ENCODE measurements at regions not wholly inside any gene's neighbourhood (a gene's known extent, or its start where the extent isn't known, plus 50 kb on each side); places are given as distances from the start of the nearest gene placed in this dataset.

- DNase-seq = no peak
Observed at GRCh38 chr15:38864122-38864521, 299.5 kb upstream of the RASGRP1 start.

- no peak for DNase-seq
Observed at GRCh38 chr15:38864827-38865581, 300.4 kb upstream of the RASGRP1 start.

GRCh38 chr15:38867556-38867955, 302.9 kb upstream of the RASGRP1 start:
- DNase-seq = no peak

GRCh38 chr15:38868326-38869114, 303.9 kb upstream of the RASGRP1 start:
- no peak for DNase-seq

GRCh38 chr15:38871638-38872037, 307.0 kb upstream of the RASGRP1 start:
- no peak for DNase-seq

- no peak for DNase-seq
Observed at GRCh38 chr15:38872732-38873131, 308.1 kb upstream of the RASGRP1 start.

GRCh38 chr15:38873158-38873557, 308.5 kb upstream of the RASGRP1 start:
- no peak for DNase-seq

GRCh38 chr15:38874464-38874863, 309.9 kb upstream of the RASGRP1 start:
- DNase-seq = no peak

GRCh38 chr15:38876211-38876610, 311.6 kb upstream of the RASGRP1 start:
- DNase-seq = no peak

GRCh38 chr15:38876621-38877020, 312.0 kb upstream of the RASGRP1 start:
- no peak for DNase-seq

- DNase-seq = no peak
Observed at GRCh38 chr15:38877471-38877870, 312.9 kb upstream of the RASGRP1 start.

- DNase-seq = no peak
Observed at GRCh38 chr15:38878026-38878425, 313.4 kb upstream of the RASGRP1 start.

GRCh38 chr15:38878926-38879325, 314.3 kb upstream of the RASGRP1 start:
- no peak for DNase-seq

- no peak for DNase-seq
Observed at GRCh38 chr15:38879909-38880471, 315.4 kb upstream of the RASGRP1 start.

GRCh38 chr15:38882221-38882620, 317.6 kb upstream of the RASGRP1 start:
- no peak for DNase-seq

- DNase-seq = no peak
Observed at GRCh38 chr15:38883987-38884386, 319.4 kb upstream of the RASGRP1 start.

GRCh38 chr15:38885001-38885400, 320.4 kb upstream of the RASGRP1 start:
- DNase-seq = no peak

- DNase-seq = no peak
Observed at GRCh38 chr15:38885471-38885952, 320.9 kb upstream of the RASGRP1 start.

GRCh38 chr15:38886315-38887163, 321.9 kb upstream of the RASGRP1 start:
- no peak for DNase-seq

GRCh38 chr15:38888701-38889221, 324.1 kb upstream of the RASGRP1 start:
- no peak for DNase-seq

- no peak for DNase-seq
Observed at GRCh38 chr15:38890194-38890593, 325.6 kb upstream of the RASGRP1 start.

GRCh38 chr15:38893925-38894242, 329.3 kb upstream of the RASGRP1 start:
- DNase-seq = no peak
